Astrocyte (in vitro differentiated cells and primary cell): ENCODE measurements at regions not wholly inside any gene's neighbourhood (a gene's known extent, or its start where the extent isn't known, plus 50 kb on each side); places are given as distances from the start of the nearest gene placed in this dataset.

Experiments used
- EZH2 ChIP-seq: IDR thresholded peaks from 2 replicates; pipeline ENCODE4 v1.6.1; 2012; ENCODE audit warnings: mild to moderate bottlenecking, low read length, inconsistent platforms; ENCODE audit not compliant: insufficient read depth
- TF ChIP-seq, protein P1 (sequence below): IDR thresholded peaks from 2 replicates; pipeline ENCODE4 v1.5.1; 2011; ENCODE audit warnings: low read depth, mild to moderate bottlenecking, inconsistent platforms, low read length, moderate library complexity; ENCODE audit not compliant: insufficient read depth

GRCh38 chr2:56952871-56953270 is 769.1 kb downstream of the CCDC85A start:
- TF ChIP-seq, protein P1, sequence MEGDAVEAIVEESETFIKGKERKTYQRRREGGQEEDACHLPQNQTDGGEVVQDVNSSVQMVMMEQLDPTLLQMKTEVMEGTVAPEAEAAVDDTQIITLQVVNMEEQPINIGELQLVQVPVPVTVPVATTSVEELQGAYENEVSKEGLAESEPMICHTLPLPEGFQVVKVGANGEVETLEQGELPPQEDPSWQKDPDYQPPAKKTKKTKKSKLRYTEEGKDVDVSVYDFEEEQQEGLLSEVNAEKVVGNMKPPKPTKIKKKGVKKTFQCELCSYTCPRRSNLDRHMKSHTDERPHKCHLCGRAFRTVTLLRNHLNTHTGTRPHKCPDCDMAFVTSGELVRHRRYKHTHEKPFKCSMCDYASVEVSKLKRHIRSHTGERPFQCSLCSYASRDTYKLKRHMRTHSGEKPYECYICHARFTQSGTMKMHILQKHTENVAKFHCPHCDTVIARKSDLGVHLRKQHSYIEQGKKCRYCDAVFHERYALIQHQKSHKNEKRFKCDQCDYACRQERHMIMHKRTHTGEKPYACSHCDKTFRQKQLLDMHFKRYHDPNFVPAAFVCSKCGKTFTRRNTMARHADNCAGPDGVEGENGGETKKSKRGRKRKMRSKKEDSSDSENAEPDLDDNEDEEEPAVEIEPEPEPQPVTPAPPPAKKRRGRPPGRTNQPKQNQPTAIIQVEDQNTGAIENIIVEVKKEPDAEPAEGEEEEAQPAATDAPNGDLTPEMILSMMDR = no peak
- no peak for TF ChIP-seq EZH2
